HG02943 (cell line): ENCODE measurements at regions not wholly inside any gene's neighbourhood (a gene's known extent, or its start where the extent isn't known, plus 50 kb on each side); places are given as distances from the start of the nearest gene placed in this dataset.
"Not testable (repeated sequence)": the region's sequence is repeated elsewhere in the genome, so short reads cannot be mapped to it uniquely, and the experiment has no call there.

ENCODE experiments used
- ATAC-seq: cut with Tn5 transposase; IDR thresholded peaks from one replicate; pipeline ENCODE4 v1.9.1; 2021; ENCODE audit warnings: mild to moderate bottlenecking, low read depth, moderate library complexity; ENCODE audit not compliant: unreplicated experiment

- ATAC-seq, result no peak
Observed at GRCh38 chr7:96921231-96921630, 84.1 kb upstream of the DLX6 start.

- no peak for ATAC-seq
Observed at GRCh38 chr7:96921771-96922170, 83.6 kb upstream of the DLX6 start.

- ATAC-seq, result not testable (repeated sequence)
Observed at GRCh38 chr7:96923345-96923744, 82.0 kb upstream of the DLX6 start.

- ATAC-seq, result no peak
Observed at GRCh38 chr7:96927131-96927530, 78.2 kb upstream of the DLX6 start.

- ATAC-seq, result no peak
Observed at GRCh38 chr7:96928965-96929364, 76.4 kb upstream of the DLX6 start.

- no peak for ATAC-seq
Observed at GRCh38 chr7:96931891-96932290, 73.5 kb upstream of the DLX6 start.

- no peak for ATAC-seq
Observed at GRCh38 chr7:96933067-96933645, 72.2 kb upstream of the DLX6 start.

GRCh38 chr7:96936621-96937020, 68.7 kb upstream of the DLX6 start:
- ATAC-seq, result no peak

- ATAC-seq, result no peak
Observed at GRCh38 chr7:96942112-96942511, 63.2 kb upstream of the DLX6 start.

GRCh38 chr7:96949766-96950165, 55.6 kb upstream of the DLX6 start:
- ATAC-seq, result no peak

GRCh38 chr7:96952974-96953391, 52.4 kb upstream of the DLX6 start:
- no peak for ATAC-seq

GRCh38 chr7:96953676-96954513, 51.5 kb upstream of the DLX6 start:
- ATAC-seq, result no peak
